ENCODE measurements at regions not wholly inside any gene's neighbourhood (a gene's known extent, or its start where the extent isn't known, plus 50 kb on each side); places are given as distances from the start of the nearest gene placed in this dataset.

DNA sequence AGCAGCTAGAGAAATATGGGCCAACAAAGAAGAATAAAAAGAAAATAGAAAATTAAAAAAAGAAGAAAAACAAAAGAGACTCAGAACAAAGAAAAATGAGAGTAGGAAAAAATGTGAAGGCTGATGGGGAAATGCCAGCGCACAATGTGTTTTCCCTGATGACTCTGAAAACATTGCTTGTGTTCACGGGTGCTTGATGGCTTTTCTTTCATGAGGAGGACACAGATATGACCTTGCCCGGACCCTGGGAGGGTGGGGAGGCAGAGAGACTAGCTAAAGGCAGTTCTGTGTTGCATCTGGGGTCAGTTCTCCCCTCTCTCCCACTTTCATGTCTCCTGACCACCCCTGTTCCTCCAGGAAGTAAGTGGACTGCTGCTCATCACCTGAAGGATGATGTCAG, 125.9 kb downstream of the MOBP start:
- CTCF ChIA-PET = no interaction called here
- H3K27ac Mint-ChIP-seq = no peak overlapping the region
- H3K36me3 Mint-ChIP-seq (ENCODE audit: low read depth) = no peaks in the 10 kb centered on the region
- H3K27me3 Mint-ChIP-seq = no peaks in the 10 kb centered on the region
- ATAC-seq = no peak
- intact Hi-C loops (cut with micrococcal nuclease) = no loop called here
- H3K4me3 Mint-ChIP-seq = no peak overlapping the region
- TF ChIP-seq, protein P1, sequence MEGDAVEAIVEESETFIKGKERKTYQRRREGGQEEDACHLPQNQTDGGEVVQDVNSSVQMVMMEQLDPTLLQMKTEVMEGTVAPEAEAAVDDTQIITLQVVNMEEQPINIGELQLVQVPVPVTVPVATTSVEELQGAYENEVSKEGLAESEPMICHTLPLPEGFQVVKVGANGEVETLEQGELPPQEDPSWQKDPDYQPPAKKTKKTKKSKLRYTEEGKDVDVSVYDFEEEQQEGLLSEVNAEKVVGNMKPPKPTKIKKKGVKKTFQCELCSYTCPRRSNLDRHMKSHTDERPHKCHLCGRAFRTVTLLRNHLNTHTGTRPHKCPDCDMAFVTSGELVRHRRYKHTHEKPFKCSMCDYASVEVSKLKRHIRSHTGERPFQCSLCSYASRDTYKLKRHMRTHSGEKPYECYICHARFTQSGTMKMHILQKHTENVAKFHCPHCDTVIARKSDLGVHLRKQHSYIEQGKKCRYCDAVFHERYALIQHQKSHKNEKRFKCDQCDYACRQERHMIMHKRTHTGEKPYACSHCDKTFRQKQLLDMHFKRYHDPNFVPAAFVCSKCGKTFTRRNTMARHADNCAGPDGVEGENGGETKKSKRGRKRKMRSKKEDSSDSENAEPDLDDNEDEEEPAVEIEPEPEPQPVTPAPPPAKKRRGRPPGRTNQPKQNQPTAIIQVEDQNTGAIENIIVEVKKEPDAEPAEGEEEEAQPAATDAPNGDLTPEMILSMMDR (IDR thresholded peaks at IDR 0.05) = no peak
- POLR2A ChIA-PET = interaction anchor here (0.6 kb wide), 1 partner anchor 39 kb away, joined by 4 read pairs; no protein-coding TSS in a partner anchor
- no peaks in the 10 kb centered on the region for H3K4me1 Mint-ChIP-seq (ENCODE audit: low read depth)
- no peaks in the 10 kb centered on the region for H3K9me3 Mint-ChIP-seq
- no peak for DNase-seq

DNA sequence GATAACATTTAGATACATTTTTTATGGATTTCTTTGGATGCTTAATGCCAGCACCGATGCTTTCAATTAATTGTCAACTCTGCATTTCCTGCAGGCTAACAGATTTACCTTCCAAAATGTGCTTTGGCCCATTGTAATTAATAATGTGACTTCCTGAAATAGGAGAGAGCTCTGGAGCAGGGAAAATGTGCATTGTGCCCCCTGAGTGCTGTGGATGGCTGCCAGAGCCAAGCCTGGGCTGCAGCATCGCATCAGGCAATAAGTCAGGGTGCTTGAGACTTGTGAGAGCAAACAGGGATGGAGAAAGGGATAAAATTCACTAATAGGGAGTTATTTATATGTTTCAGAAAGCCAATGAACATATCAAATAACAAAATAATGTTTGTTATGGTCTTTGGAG, 133.8 kb downstream of the MOBP start:
- DNase-seq (no peak), ATAC-seq (no peak)
- H3K36me3 Mint-ChIP-seq (ENCODE audit: low read depth) = no peaks in the 10 kb centered on the region
- H3K9me3 Mint-ChIP-seq = no peaks in the 10 kb centered on the region
- intact Hi-C loops (cut with micrococcal nuclease) = no loop called here
- H3K27me3 Mint-ChIP-seq = peaks cover 7% of the 10 kb centered on the region
- CTCF ChIA-PET = no interaction called here
- no peak overlapping the region for H3K27ac Mint-ChIP-seq
- TF ChIP-seq, protein P1 (IDR thresholded peaks at IDR 0.05) = no peak
- no peaks in the 10 kb centered on the region for H3K4me1 Mint-ChIP-seq (ENCODE audit: low read depth)
- no peak overlapping the region for H3K4me3 Mint-ChIP-seq
- POLR2A ChIA-PET = no interaction called here

DNA sequence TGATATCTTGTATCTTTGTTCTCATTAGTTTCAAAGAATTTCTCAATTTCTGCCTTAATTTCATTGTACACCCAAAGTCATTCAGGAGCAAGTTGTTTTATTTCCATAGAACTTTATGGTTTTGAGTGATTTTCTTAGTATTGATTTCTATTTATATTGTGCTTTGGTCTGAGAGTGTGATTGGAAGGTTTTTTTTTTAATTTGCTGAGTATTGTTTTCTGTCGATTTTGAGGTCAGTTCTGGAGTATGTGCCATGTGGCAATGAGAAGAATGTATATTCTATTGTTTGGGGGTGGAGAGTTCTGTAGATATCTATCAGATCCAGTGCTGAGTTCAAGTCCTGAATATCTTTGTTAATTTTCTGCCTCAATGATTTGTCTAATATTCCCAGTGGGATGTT, 138.4 kb downstream of the MOBP start:
- no peaks in the 10 kb centered on the region for H3K9me3 Mint-ChIP-seq

DNA sequence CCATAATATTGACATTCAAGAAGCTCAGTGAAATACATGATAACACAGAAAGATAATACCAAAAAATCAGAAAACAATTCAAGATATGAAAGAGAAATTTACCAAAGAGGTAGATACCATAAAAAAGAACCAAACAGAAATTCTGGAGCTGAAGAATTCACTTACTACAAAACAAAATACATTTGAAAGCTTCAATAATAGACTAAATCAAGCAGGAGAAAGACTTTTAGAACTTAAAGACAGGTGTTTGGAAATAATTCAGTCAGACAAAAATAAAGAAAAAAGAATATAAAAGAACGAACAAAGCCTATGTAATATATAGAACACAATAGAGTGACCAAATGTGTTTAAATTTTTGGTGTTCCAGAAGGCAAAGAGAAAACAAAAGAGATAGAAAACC, 158.7 kb downstream of the MOBP start:
- H3K9me3 Mint-ChIP-seq = peaks cover 14% of the 10 kb centered on the region
- no peak for DNase-seq
- CTCF ChIA-PET = no interaction called here
- H3K4me3 Mint-ChIP-seq = no peak overlapping the region
- no peaks in the 10 kb centered on the region for H3K36me3 Mint-ChIP-seq (ENCODE audit: low read depth)
- no peaks in the 10 kb centered on the region for H3K4me1 Mint-ChIP-seq (ENCODE audit: low read depth)
- POLR2A ChIA-PET = no interaction called here
- intact Hi-C loops (cut with micrococcal nuclease) = no loop called here
- TF ChIP-seq, protein P1 (IDR thresholded peaks at IDR 0.05) = no peak
- H3K27me3 Mint-ChIP-seq = peaks cover 3% of the 10 kb centered on the region
- ATAC-seq = no peak
- no peak overlapping the region for H3K27ac Mint-ChIP-seq

More for the DNA sequence above, 138.4 kb downstream of the MOBP start:
- ATAC-seq = no peak
- Mint-ChIP-seq H3K27ac (no peak overlapping the region), H3K4me1 (ENCODE audit: low read depth) (no peaks in the 10 kb centered on the region), H3K27me3 (peaks cover 14% of the 10 kb centered on the region), H3K36me3 (ENCODE audit: low read depth) (no peaks in the 10 kb centered on the region), H3K4me3 (no peak overlapping the region)
- TF ChIP-seq, protein P1 (IDR thresholded peaks at IDR 0.05) = no peak
- CTCF ChIA-PET = no interaction called here
- POLR2A ChIA-PET = no interaction called here
- no peak for DNase-seq
- intact Hi-C loops (cut with micrococcal nuclease) = no loop called here

DNA sequence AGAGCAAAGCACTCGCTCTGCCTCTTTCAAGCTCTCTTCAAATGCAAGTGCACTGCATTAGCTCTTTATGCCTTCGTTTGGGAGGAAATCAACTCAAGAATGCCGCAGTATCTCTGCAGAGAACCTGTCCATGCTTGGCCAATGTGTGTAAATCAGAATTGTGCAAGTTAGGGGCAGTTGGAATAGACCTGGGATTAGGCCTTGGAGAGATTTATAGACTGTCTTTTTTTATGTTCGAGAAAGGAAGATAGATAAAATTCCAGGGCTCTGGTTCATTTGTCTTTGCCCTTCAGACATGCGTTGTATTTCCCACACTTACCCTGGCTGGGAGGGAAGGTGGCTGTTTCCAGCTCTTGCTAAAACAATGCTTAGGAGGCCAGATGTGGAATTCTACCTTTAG, 163.7 kb downstream of the MOBP start:
- CTCF ChIA-PET = interaction anchor here (0.9 kb wide), 1 partner anchor 133 kb away, joined by 3 read pairs; no protein-coding TSS in a partner anchor
- peaks cover 3% of the 10 kb centered on the region for H3K27me3 Mint-ChIP-seq
- H3K36me3 Mint-ChIP-seq (ENCODE audit: low read depth) = no peaks in the 10 kb centered on the region
- intact Hi-C loops (cut with micrococcal nuclease) = no loop called here
- POLR2A ChIA-PET = no interaction called here
- peaks cover 8% of the 10 kb centered on the region for H3K9me3 Mint-ChIP-seq
- no peaks in the 10 kb centered on the region for H3K4me1 Mint-ChIP-seq (ENCODE audit: low read depth)
- H3K27ac Mint-ChIP-seq = no peak overlapping the region
- TF ChIP-seq, protein P1 (IDR thresholded peaks at IDR 0.05) = no peak
- H3K4me3 Mint-ChIP-seq = no peak overlapping the region
- no peak for ATAC-seq
- DNase-seq = no peak
